Endothelial cell of umbilical vein (primary cell): ENCODE measurements at regions not wholly inside any gene's neighbourhood (a gene's known extent, or its start where the extent isn't known, plus 50 kb on each side); places are given as distances from the start of the nearest gene placed in this dataset.

Experiments
- BruUV-seq: library from RNA; stranded (reverse); fragments of 400-500 nt; replicated peaks from 2 replicates; lab custom pipeline; 2021; lab: Mats Ljungman, UMichigan
- CTCF ChIA-PET: fragments of 300-600, 350-600 bp; sonication (Branson Sonifier 250); formaldehyde crosslinking; loops from one replicate; lab custom pipeline; 2021; ENCODE audit warnings: antibody characterized with exemption, inconsistent platforms; lab: Charles Lee
- POLR2A ChIA-PET: fragments of 300-600, 350-600 bp; sonication (Branson Sonifier 250); formaldehyde crosslinking; loops from one replicate; lab custom pipeline; 2021; ENCODE audit warnings: antibody characterized with exemption, inconsistent platforms; lab: Charles Lee
- DNase-seq: peaks from one replicate; pipeline ENCODE4 v3.0.0-alpha.2; 2011; ENCODE audit warnings: low read depth, low spot score
- FAIRE-seq: peaks from 2 replicates; lab custom pipeline; 2011; peaks lifted over from hg19 to GRCh38; lab: Jason Lieb, UNC
- H2AFZ ChIP-seq: 2 replicates; pipeline ENCODE4 v1.6.0; 2012; ENCODE audit warnings: low read depth, low read length, control low read depth, inconsistent platforms
- H3K27ac ChIP-seq: 2 replicates; pipeline ENCODE4 v1.5.1; 2011; ENCODE audit warnings: low read depth, mild to moderate bottlenecking, control low read depth, low read length, moderate library complexity; ENCODE audit not compliant: insufficient read depth
- H3K27me3 ChIP-seq, 2 experiments: 2 replicates each; pipeline versions ENCODE4 v1.6.0 to v1.6.1; 2011; ENCODE audit warnings: low read length in 2 of 2, mixed read lengths in 1 of 2; ENCODE audit not compliant: control insufficient read depth in 2 of 2, insufficient read depth in 2 of 2
- H3K36me3 ChIP-seq, 2 experiments: 2 replicates in 1 of 2; 3 replicates in 1 of 2; pipeline ENCODE4 v1.5.1; 2011; ENCODE audit warnings: low read length in 2 of 2, mild to moderate bottlenecking in 1 of 2, moderate library complexity in 1 of 2; ENCODE audit not compliant: control insufficient read depth in 2 of 2, insufficient read depth in 2 of 2; ENCODE audit errors: extremely low read depth in 1 of 2
- H3K4me1 ChIP-seq: 3 replicates; pipeline ENCODE4 v1.5.1; 2011; ENCODE audit warnings: mild to moderate bottlenecking, low read length; ENCODE audit not compliant: control insufficient read depth, insufficient read depth; ENCODE audit errors: extremely low read depth
- H3K4me2 ChIP-seq: 2 replicates; pipeline ENCODE4 v1.6.1; 2011; ENCODE audit warnings: low read length, control low read depth, mixed read lengths; ENCODE audit not compliant: insufficient read depth
- H3K4me3 ChIP-seq, 3 experiments: fragments of 200-600 bp in 1 of 3; sonication (generic), shearing (Covaris generic) in 1 of 3; replicated peaks in 1 of 3; 2 replicates each; pipeline ENCODE4 v1.5.1; 2011 to 2016; ENCODE audit warnings: control low read depth in 3 of 3, low read length in 3 of 3, mild to moderate bottlenecking in 2 of 3, inconsistent platforms in 1 of 3, low read depth in 1 of 3, moderate library complexity in 1 of 3; ENCODE audit not compliant: insufficient read depth in 1 of 3
- H3K79me2 ChIP-seq: 2 replicates; pipeline ENCODE4 v1.6.0; 2012; ENCODE audit warnings: low read length, inconsistent platforms; ENCODE audit not compliant: control insufficient read depth, insufficient read depth
- H3K9ac ChIP-seq: replicated peaks from 2 replicates; pipeline ENCODE3; 2011; ENCODE audit warnings: low read length, control low read depth; ENCODE audit not compliant: insufficient read depth; ENCODE audit errors: extremely low read depth
- H3K9me1 ChIP-seq: replicated peaks from 3 replicates; pipeline ENCODE4 v1.6.0; 2011; ENCODE audit warnings: mild to moderate bottlenecking, low read length; ENCODE audit not compliant: control insufficient read depth, insufficient read depth; ENCODE audit errors: extremely low read depth
- H3K9me3 ChIP-seq: replicated peaks from 2 replicates; pipeline ENCODE4 v1.5.1; 2012; ENCODE audit warnings: low read length, inconsistent platforms; ENCODE audit not compliant: control insufficient read depth, insufficient read depth
- H4K20me1 ChIP-seq: replicated peaks from 2 replicates; pipeline ENCODE3; 2011; ENCODE audit warnings: mild to moderate bottlenecking, low read length; ENCODE audit not compliant: control insufficient read depth, insufficient read depth; ENCODE audit errors: extremely low read depth
- EZH2 ChIP-seq: IDR thresholded peaks from 2 replicates; pipeline ENCODE4 v1.6.1; 2012; ENCODE audit warnings: borderline replicate concordance, low read depth, mild to moderate bottlenecking, moderate library complexity, low read length, inconsistent platforms; ENCODE audit not compliant: severe bottlenecking
- FOS ChIP-seq: IDR thresholded peaks from 2 replicates; pipeline ENCODE4 v1.6.1; 2011; ENCODE audit warnings: mild to moderate bottlenecking, low read length, moderate library complexity, borderline replicate concordance; ENCODE audit not compliant: insufficient read depth
- GATA2 ChIP-seq: IDR thresholded peaks from 2 replicates; pipeline ENCODE4 v1.7.0; 2011; ENCODE audit warnings: low read depth, mild to moderate bottlenecking, moderate library complexity, mixed read lengths, low read length; ENCODE audit not compliant: insufficient read length, insufficient read depth
- JUN ChIP-seq: IDR thresholded peaks from 2 replicates; pipeline ENCODE4 v1.6.1; 2011; ENCODE audit warnings: borderline replicate concordance, low read depth; ENCODE audit not compliant: insufficient read length, insufficient read depth
- MYC ChIP-seq: IDR thresholded peaks from one replicate; pipeline ENCODE4 v1.6.1; 2011; ENCODE audit warnings: mild to moderate bottlenecking, low read depth, low read length
- POLR2A ChIP-seq: IDR thresholded peaks from 2 replicates; pipeline ENCODE4 v1.6.1; 2012; ENCODE audit warnings: low read depth, mild to moderate bottlenecking, control low read depth, low read length
- POLR2AphosphoS5 ChIP-seq: IDR thresholded peaks from 2 replicates; pipeline ENCODE4 v1.6.1; 2012; ENCODE audit warnings: low read depth, mild to moderate bottlenecking, control low read depth, low read length, moderate library complexity; ENCODE audit not compliant: insufficient read depth
- dilution Hi-C: fragments of 300-500 bp; cut with MboI; formaldehyde crosslinking; loops from one replicate; pipeline ENCODE4 v1.15.0; 2019; ENCODE audit warnings: low sequenced_read_pairs; ENCODE audit not compliant: extremely low pct_ligation_motif_present
- intact Hi-C: fragments of 100-400 bp; cut with micrococcal nuclease; formaldehyde crosslinking; loops from one replicate; pipeline ENCODE4 v1.10.0; 2022
- TF ChIP-seq, protein P1 (sequence below): IDR thresholded peaks from 2 replicates; pipeline ENCODE4 v1.6.1; 2011; ENCODE audit not compliant: insufficient read depth, insufficient read length
- TF ChIP-seq, protein P2 (sequence below), 2 donors: IDR thresholded peaks; 1 replicate in 1 of 2; 2 replicates in 1 of 2; pipeline ENCODE4 v1.5.1; 2011; ENCODE audit warnings: low read length in 2 of 2, mild to moderate bottlenecking in 2 of 2, moderate library complexity in 2 of 2, control low read depth in 1 of 2, inconsistent platforms in 1 of 2, low read depth in 1 of 2; ENCODE audit not compliant: insufficient read depth in 1 of 2; ENCODE audit errors: extremely low read depth in 1 of 2

DNA sequence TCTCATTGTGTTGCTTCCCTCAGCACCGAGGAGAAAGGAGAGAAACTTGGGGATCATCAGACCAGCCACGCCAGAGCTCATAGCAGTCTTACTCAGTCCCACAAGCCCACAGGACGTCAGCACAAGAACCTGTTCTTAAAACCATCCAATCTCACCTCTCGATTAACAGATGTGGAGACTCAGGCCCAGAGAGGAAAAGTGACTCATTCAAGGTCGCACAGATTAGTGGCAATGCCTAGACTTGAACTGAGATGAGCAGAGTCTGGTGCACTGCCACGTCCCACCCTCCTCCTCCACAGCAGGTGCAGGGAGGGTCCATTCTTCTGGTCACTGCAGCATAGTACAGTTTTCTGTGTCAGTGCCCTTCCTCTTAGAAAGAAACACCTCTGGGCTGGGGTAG lies 154.9 kb upstream of the PZP start:
- Histone ChIP-seq H3K27me3 (peaks cover 3 to 10% of the 10 kb centered on the region in 2 experiments), H3K36me3 (no peaks in the 10 kb centered on the region), H3K4me3 (no peak overlapping the region), H3K79me2 (no peaks in the 10 kb centered on the region), H3K4me1 (no peaks in the 10 kb centered on the region), H2AFZ (no peak overlapping the region), H3K9ac (no peak overlapping the region), H3K9me1 (no peaks in the 10 kb centered on the region), H3K27ac (no peak overlapping the region), H3K4me2 (no peak overlapping the region), H4K20me1 (no peaks in the 10 kb centered on the region), H3K9me3 (no peaks in the 10 kb centered on the region)
- BruUV-seq = no TSS peak
- DNase-seq = no peak
- TF ChIP-seq JUN (no peak), EZH2 (no peak), POLR2A (no peak), FOS (no peak), MYC (no peak), POLR2AphosphoS5 (no peak), GATA2 (no peak)
- TF ChIP-seq, protein P1, sequence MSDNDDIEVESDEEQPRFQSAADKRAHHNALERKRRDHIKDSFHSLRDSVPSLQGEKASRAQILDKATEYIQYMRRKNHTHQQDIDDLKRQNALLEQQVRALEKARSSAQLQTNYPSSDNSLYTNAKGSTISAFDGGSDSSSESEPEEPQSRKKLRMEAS = no peak
- TF ChIP-seq, protein P2, sequence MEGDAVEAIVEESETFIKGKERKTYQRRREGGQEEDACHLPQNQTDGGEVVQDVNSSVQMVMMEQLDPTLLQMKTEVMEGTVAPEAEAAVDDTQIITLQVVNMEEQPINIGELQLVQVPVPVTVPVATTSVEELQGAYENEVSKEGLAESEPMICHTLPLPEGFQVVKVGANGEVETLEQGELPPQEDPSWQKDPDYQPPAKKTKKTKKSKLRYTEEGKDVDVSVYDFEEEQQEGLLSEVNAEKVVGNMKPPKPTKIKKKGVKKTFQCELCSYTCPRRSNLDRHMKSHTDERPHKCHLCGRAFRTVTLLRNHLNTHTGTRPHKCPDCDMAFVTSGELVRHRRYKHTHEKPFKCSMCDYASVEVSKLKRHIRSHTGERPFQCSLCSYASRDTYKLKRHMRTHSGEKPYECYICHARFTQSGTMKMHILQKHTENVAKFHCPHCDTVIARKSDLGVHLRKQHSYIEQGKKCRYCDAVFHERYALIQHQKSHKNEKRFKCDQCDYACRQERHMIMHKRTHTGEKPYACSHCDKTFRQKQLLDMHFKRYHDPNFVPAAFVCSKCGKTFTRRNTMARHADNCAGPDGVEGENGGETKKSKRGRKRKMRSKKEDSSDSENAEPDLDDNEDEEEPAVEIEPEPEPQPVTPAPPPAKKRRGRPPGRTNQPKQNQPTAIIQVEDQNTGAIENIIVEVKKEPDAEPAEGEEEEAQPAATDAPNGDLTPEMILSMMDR (IDR thresholded peaks at IDR 0.05; ENCODE audit: extremely low read depth in 1 of 2, insufficient read depth in 1 of 2, low read depth in 1 of 2, low read length in 2 of 2) = no peak
- CTCF ChIA-PET = interaction anchor here (1.0 kb wide), 1 partner anchor 32 kb away, joined by 4 read pairs; no protein-coding TSS in a partner anchor
- FAIRE-seq = no peak
- POLR2A ChIA-PET = no interaction called here
- dilution Hi-C loops (no loop called here), intact Hi-C loops (no loop called here)
